HL-60 (cell line): ENCODE measurements at regions not wholly inside any gene's neighbourhood (a gene's known extent, or its start where the extent isn't known, plus 50 kb on each side); places are given as distances from the start of the nearest gene placed in this dataset.

Experiments
- DNase-seq, 2 experiments: peaks; one replicate each; pipeline ENCODE4 v3.0.0-alpha.2; 2010 to 2020; ENCODE audit warnings: low read depth in 1 of 2, low spot score in 1 of 2
- H3K27ac ChIP-seq: fragments of 250-450 bp; sonication (Bioruptor Pico); replicated peaks from 2 replicates; pipeline ENCODE4 v1.5.1; 2020; ENCODE audit warnings: mild to moderate bottlenecking, moderate library complexity
- H3K27me3 ChIP-seq: fragments of 250-450 bp; sonication (Bioruptor Pico); 2 replicates; pipeline ENCODE4 v1.5.1; 2021; ENCODE audit warnings: mild to moderate bottlenecking, moderate library complexity; ENCODE audit not compliant: insufficient read depth, poor library complexity, severe bottlenecking
- H3K4me3 ChIP-seq: replicated peaks from 2 replicates; pipeline ENCODE4 v1.5.1; 2011; ENCODE audit warnings: mild to moderate bottlenecking, control low read depth, low read length; ENCODE audit not compliant: insufficient read depth
- CTCF ChIP-seq: IDR thresholded peaks from one replicate; pipeline ENCODE4 v1.5.1; 2011; ENCODE audit warnings: low read length, control low read depth, inconsistent platforms; ENCODE audit not compliant: insufficient read depth
- GABPA ChIP-seq: IDR thresholded peaks from 2 replicates; pipeline ENCODE4 v1.6.1; 2012; ENCODE audit warnings: low read depth
- POLR2AphosphoS5 ChIP-seq: IDR thresholded peaks from 2 replicates; pipeline ENCODE4 v1.6.1; 2012; ENCODE audit warnings: low read depth
- SPI1 ChIP-seq: IDR thresholded peaks from 2 replicates; pipeline ENCODE4 v1.6.1; 2012; ENCODE audit warnings: low read depth, mild to moderate bottlenecking, borderline replicate concordance
- TF ChIP-seq, protein P1 (sequence below): IDR thresholded peaks from 2 replicates; pipeline ENCODE4 v1.6.1; 2012; ENCODE audit warnings: low read depth; ENCODE audit not compliant: insufficient replicate concordance

DNA sequence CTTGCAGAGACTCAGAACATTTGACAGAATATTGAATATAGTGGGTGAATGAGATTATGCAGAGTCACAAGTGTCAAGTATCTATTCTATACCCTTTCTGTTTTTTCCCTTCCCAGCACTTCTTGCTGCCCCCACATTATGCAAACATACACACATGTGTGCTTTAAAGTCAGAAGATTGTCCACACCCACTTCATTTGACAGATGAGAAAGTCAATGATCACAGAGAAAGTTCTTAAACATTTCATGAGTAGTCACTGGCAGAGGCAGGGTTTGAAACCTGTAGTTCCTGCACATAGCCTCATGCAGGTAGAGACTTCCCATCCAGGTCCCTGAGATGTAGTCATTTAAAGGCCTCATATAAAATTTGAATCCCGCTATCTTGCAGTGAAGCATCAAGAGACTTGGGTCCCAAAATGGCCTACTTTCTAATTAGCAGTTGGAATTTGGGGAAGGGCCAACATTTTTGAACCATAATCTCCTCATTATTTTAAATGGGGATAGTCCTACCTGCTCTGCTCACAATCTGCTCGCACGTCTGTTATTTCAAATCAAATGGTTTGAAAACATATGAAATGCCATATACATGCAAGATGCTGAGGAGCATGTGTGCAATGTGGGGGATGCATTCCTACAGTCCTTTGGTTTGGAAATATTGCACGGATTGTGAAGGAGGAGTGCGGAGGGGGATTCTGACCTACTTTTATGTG lies 217.8 kb downstream of the STK31 start:
- TF ChIP-seq SPI1 (no peak), POLR2AphosphoS5 (no peak), GABPA (no peak), CTCF (no peak)
- TF ChIP-seq, protein P1, sequence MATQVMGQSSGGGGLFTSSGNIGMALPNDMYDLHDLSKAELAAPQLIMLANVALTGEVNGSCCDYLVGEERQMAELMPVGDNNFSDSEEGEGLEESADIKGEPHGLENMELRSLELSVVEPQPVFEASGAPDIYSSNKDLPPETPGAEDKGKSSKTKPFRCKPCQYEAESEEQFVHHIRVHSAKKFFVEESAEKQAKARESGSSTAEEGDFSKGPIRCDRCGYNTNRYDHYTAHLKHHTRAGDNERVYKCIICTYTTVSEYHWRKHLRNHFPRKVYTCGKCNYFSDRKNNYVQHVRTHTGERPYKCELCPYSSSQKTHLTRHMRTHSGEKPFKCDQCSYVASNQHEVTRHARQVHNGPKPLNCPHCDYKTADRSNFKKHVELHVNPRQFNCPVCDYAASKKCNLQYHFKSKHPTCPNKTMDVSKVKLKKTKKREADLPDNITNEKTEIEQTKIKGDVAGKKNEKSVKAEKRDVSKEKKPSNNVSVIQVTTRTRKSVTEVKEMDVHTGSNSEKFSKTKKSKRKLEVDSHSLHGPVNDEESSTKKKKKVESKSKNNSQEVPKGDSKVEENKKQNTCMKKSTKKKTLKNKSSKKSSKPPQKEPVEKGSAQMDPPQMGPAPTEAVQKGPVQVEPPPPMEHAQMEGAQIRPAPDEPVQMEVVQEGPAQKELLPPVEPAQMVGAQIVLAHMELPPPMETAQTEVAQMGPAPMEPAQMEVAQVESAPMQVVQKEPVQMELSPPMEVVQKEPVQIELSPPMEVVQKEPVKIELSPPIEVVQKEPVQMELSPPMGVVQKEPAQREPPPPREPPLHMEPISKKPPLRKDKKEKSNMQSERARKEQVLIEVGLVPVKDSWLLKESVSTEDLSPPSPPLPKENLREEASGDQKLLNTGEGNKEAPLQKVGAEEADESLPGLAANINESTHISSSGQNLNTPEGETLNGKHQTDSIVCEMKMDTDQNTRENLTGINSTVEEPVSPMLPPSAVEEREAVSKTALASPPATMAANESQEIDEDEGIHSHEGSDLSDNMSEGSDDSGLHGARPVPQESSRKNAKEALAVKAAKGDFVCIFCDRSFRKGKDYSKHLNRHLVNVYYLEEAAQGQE: no peak
- DNase-seq: no peak
- Histone ChIP-seq H3K27ac (no peak overlapping the region), H3K27me3 (no peaks in the 10 kb centered on the region), H3K4me3 (no peak overlapping the region)

DNA sequence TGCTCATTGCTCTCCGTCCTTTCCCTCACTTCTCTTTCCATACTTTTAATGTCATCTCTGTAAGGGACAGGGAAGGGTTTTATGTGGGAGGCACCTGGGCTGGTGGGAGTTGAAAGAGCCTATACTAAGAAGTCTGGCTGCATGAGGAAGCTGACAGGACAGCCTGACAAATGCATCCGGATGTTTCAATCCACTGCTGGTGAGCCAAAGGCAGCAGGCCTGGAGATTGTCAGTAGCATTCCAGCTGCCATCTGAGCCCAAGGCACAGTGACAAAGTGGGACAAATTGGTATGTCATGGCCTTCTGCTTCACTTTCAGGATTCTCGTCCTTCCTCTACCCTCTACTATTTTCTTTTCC lies 218.4 kb downstream of the STK31 start:
- no peak for TF ChIP-seq POLR2AphosphoS5
- no peak for TF ChIP-seq CTCF
- TF ChIP-seq GABPA: no peak
- TF ChIP-seq SPI1: no peak
- TF ChIP-seq, protein P1: no peak
- no peaks in the 10 kb centered on the region for H3K27me3 ChIP-seq
- H3K4me3 ChIP-seq: no peak overlapping the region
- no peak for DNase-seq
- no peak overlapping the region for H3K27ac ChIP-seq

DNA sequence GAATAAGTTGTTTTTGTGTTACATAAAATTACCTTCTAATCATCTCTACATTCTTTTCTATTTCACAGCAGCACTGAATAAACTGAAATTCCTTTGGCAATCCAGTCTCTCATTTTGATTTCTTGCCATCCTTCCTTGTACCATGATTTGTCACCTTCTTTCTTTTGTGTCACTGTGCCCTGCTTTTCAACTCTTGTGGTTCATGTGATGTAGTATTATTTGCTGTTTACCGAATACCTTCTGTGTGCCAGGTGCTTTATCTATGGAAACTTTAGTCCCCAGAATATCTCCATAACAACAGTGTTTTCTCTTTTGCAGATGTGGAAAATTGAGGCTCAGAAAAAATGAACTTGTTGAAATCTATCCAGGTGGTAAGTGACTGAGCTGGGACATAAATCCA lies 220.3 kb downstream of the STK31 start:
- no peak overlapping the region for H3K27ac ChIP-seq
- no peak for DNase-seq
- no peaks in the 10 kb centered on the region for H3K27me3 ChIP-seq
- TF ChIP-seq SPI1 (no peak), CTCF (no peak), GABPA (no peak), POLR2AphosphoS5 (no peak)
- TF ChIP-seq, protein P1: no peak
- H3K4me3 ChIP-seq: no peak overlapping the region
